Liver (tissue), 7 donors: ENCODE measurements at regions not wholly inside any gene's neighbourhood (a gene's known extent, or its start where the extent isn't known, plus 50 kb on each side); places are given as distances from the start of the nearest gene placed in this dataset.

Experiments used
- DNase-seq: peaks from one replicate; pipeline ENCODE4 v3.0.0-alpha.2; 2017; ENCODE audit warnings: low spot score
- H3K27ac ChIP-seq, 2 donors: one replicate each; pipeline ENCODE4 v1.7.0; 2013; ENCODE audit warnings: inconsistent platforms in 2 of 2, low read length in 2 of 2, control low read depth in 1 of 2, low read depth in 1 of 2, mild to moderate bottlenecking in 1 of 2
- H3K27me3 ChIP-seq, 4 donors: one replicate each; pipeline versions ENCODE4 v1.6.1 to v1.7.0; 2013; ENCODE audit warnings: low read length in 3 of 4, inconsistent platforms in 1 of 4, mild to moderate bottlenecking in 1 of 4, moderate library complexity in 1 of 4; ENCODE audit not compliant: control insufficient read depth in 4 of 4, insufficient read depth in 4 of 4
- H3K36me3 ChIP-seq, 4 donors: one replicate each; pipeline versions ENCODE4 v1.6.1 to v1.7.0; 2013; ENCODE audit warnings: low read length in 3 of 4, mild to moderate bottlenecking in 3 of 4, low read depth in 1 of 4, moderate library complexity in 1 of 4; ENCODE audit not compliant: control insufficient read depth in 4 of 4, insufficient read depth in 3 of 4
- H3K4me1 ChIP-seq, 4 donors: one replicate each; pipeline versions ENCODE4 v1.6.1 to v1.7.0; 2013; ENCODE audit warnings: low read length in 3 of 4, mild to moderate bottlenecking in 3 of 4, moderate library complexity in 1 of 4; ENCODE audit not compliant: control insufficient read depth in 4 of 4, insufficient read depth in 4 of 4
- H3K4me3 ChIP-seq, 3 donors: one replicate each; pipeline versions ENCODE4 v1.6.1 to v1.7.0; 2013; ENCODE audit warnings: low read length in 3 of 3, control low read depth in 1 of 3, low read depth in 1 of 3, mild to moderate bottlenecking in 1 of 3
- H3K9ac ChIP-seq, 2 donors: one replicate each; pipeline ENCODE4 v1.7.0; 2013; ENCODE audit warnings: low read length in 2 of 2, mild to moderate bottlenecking in 2 of 2, moderate library complexity in 2 of 2, control low read depth in 1 of 2, low read depth in 1 of 2
- H3K9me3 ChIP-seq, 4 donors: one replicate each; pipeline versions ENCODE4 v1.6.1 to v1.7.0; 2013; ENCODE audit warnings: low read length in 3 of 4; ENCODE audit not compliant: control insufficient read depth in 4 of 4
- EGR1 ChIP-seq, 2 donors: IDR thresholded peaks; 2 replicates each; pipeline ENCODE4 v1.6.1; 2016 to 2018; ENCODE audit warnings: antibody characterized with exemption in 2 of 2, low read depth in 2 of 2
- FOXA1 ChIP-seq: IDR thresholded peaks from 2 replicates; pipeline ENCODE4 v1.6.1; 2016; ENCODE audit warnings: antibody characterized with exemption
- FOXA2 ChIP-seq: IDR thresholded peaks from 2 replicates; pipeline ENCODE4 v1.6.1; 2016; ENCODE audit warnings: antibody characterized with exemption
- GABPA ChIP-seq, 2 donors: IDR thresholded peaks in 1 of 2; conservative IDR thresholded peaks in 1 of 2; 2 replicates each; pipeline ENCODE4 v1.6.1; 2016; ENCODE audit warnings: antibody characterized with exemption in 2 of 2, mild to moderate bottlenecking in 1 of 2, moderate library complexity in 1 of 2
- HNF4A ChIP-seq, 2 donors: conservative IDR thresholded peaks; 2 replicates each; pipeline ENCODE4 v1.6.1; 2016; ENCODE audit warnings: antibody characterized with exemption in 2 of 2, mild to moderate bottlenecking in 2 of 2
- JUND ChIP-seq, 2 donors: IDR thresholded peaks; 2 replicates each; pipeline ENCODE4 v1.6.1; 2016; ENCODE audit warnings: antibody characterized with exemption in 2 of 2
- NR2F2 ChIP-seq: IDR thresholded peaks from 2 replicates; pipeline ENCODE4 v1.6.1; 2016; ENCODE audit warnings: antibody characterized with exemption
- RAD21 ChIP-seq, 2 donors: IDR thresholded peaks; 2 replicates each; pipeline ENCODE4 v1.6.1; 2016; ENCODE audit warnings: antibody characterized with exemption in 2 of 2, mild to moderate bottlenecking in 2 of 2
- RXRA ChIP-seq, 2 donors: IDR thresholded peaks; 2 replicates each; pipeline ENCODE4 v1.6.1; 2017 to 2018; ENCODE audit warnings: antibody characterized with exemption in 2 of 2, mild to moderate bottlenecking in 1 of 2
- SP1 ChIP-seq: IDR thresholded peaks from 2 replicates; pipeline ENCODE4 v1.6.1; 2018; ENCODE audit warnings: antibody characterized with exemption, mild to moderate bottlenecking
- TAF1 ChIP-seq: conservative IDR thresholded peaks from 2 replicates; pipeline ENCODE4 v1.6.1; 2016; ENCODE audit warnings: antibody characterized with exemption, mild to moderate bottlenecking
- YY1 ChIP-seq: IDR thresholded peaks from 2 replicates; pipeline ENCODE4 v1.6.1; 2016; ENCODE audit warnings: antibody characterized with exemption, mild to moderate bottlenecking
- TF ChIP-seq, protein P1 (sequence below): IDR thresholded peaks from 2 replicates; pipeline ENCODE4 v1.6.1; 2016; ENCODE audit warnings: antibody characterized with exemption
- TF ChIP-seq, protein P2 (sequence below): IDR thresholded peaks from 2 replicates; pipeline ENCODE4 v1.6.1; 2016; ENCODE audit warnings: antibody characterized with exemption
- TF ChIP-seq, protein P3 (sequence below): fragments of 150-350 bp; IDR thresholded peaks from 2 replicates; pipeline ENCODE4 v1.5.1; 2017; ENCODE audit warnings: improper control_type of control experiment, low read depth, low read length; ENCODE audit not compliant: missing input control
- TF ChIP-seq, protein P4 (sequence below): IDR thresholded peaks from 2 replicates; pipeline ENCODE4 v1.6.1; 2016; ENCODE audit warnings: antibody characterized with exemption
- TF ChIP-seq, protein P5 (sequence below): IDR thresholded peaks from 2 replicates; pipeline ENCODE4 v1.6.1; 2016; ENCODE audit warnings: antibody characterized with exemption, mild to moderate bottlenecking
- donor health status: healthy.
- donor health status: healthy.
- donor health status: healthy.
- donor health status: healthy.

DNA sequence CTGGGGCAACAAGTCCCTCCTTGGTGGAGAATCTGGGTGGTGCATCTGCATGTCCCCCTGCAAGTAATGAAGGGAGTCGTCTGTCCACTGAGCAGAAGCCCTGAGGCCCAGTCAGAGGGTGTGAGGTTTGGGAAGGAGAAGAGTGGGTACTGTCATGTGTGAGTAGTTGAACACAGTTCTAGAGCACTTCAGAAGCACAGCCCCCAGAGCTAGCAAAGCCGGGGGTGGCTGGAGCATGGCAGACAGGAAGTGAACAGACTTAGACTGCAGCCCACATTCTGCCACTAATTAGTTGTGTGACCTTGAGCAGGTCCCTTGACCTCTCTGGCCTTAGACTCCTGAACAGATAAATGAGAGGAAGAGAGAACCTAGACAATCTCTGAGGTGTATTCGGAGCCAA, 207.6 kb downstream of the UACA start (continued):
- TF ChIP-seq EGR1 (IDR thresholded peaks at IDR 0.05; ENCODE audit: low read depth in 2 of 2) = no peak
- TF ChIP-seq, protein P1, sequence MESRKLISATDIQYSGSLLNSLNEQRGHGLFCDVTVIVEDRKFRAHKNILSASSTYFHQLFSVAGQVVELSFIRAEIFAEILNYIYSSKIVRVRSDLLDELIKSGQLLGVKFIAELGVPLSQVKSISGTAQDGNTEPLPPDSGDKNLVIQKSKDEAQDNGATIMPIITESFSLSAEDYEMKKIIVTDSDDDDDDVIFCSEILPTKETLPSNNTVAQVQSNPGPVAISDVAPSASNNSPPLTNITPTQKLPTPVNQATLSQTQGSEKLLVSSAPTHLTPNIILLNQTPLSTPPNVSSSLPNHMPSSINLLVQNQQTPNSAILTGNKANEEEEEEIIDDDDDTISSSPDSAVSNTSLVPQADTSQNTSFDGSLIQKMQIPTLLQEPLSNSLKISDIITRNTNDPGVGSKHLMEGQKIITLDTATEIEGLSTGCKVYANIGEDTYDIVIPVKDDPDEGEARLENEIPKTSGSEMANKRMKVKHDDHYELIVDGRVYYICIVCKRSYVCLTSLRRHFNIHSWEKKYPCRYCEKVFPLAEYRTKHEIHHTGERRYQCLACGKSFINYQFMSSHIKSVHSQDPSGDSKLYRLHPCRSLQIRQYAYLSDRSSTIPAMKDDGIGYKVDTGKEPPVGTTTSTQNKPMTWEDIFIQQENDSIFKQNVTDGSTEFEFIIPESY = no peak
- no peak for TF ChIP-seq RXRA (IDR thresholded peaks at IDR 0.05)

DNA sequence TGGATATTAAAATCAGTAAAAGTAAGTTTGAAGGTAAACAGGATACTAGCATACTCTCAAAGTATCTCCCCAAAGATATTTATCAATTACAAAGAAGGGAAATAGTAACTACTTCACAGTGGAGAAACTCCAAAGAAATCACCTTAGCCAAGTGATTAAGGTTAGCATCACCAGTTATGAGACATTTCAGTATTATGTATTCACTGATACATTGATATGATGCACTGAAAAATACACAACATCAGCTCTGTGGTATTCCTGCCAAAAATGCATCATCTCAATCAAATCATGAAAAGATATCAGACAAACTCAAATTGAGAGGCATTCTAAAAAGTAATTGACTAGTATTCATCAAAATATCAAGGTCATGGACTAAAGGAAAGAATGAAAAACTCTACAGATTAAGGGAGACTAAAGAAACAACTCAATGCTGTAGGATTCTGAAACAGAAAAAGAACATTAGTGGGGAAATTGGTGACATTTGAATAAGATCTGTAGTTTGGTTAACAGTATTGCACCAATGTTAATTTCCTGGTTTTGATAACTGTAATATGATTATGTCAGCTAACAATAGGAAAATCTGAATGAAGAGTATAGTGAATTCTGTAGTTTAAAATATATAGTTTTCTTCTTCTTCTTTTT, 215.4 kb downstream of the UACA start:
- no peak overlapping the region for H3K27ac ChIP-seq
- no peaks in the 10 kb centered on the region for H3K4me1 ChIP-seq
- no peaks in the 10 kb centered on the region for H3K27me3 ChIP-seq
- peaks cover 0 to 3% (median 0%) of the 10 kb centered on the region in 4 donors for H3K9me3 ChIP-seq
- H3K9ac ChIP-seq = no peak overlapping the region
- TF ChIP-seq FOXA1 (no peak), YY1 (no peak), RAD21 (IDR thresholded peaks at IDR 0.05) (no peak), NR2F2 (no peak), EGR1 (IDR thresholded peaks at IDR 0.05; ENCODE audit: low read depth in 2 of 2) (no peak), RXRA (IDR thresholded peaks at IDR 0.05) (no peak), TAF1 (no peak), SP1 (no peak), FOXA2 (no peak), HNF4A (conservative IDR thresholded peaks at IDR 0.05) (no peak), JUND (IDR thresholded peaks at IDR 0.05) (no peak), GABPA (IDR thresholded peaks at IDR 0.05 in 1 of 2, conservative IDR thresholded peaks at IDR 0.05 in 1 of 2) (no peak)
- TF ChIP-seq, protein P2, sequence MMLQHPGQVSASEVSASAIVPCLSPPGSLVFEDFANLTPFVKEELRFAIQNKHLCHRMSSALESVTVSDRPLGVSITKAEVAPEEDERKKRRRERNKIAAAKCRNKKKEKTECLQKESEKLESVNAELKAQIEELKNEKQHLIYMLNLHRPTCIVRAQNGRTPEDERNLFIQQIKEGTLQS = no peak
- TF ChIP-seq, protein P3, sequence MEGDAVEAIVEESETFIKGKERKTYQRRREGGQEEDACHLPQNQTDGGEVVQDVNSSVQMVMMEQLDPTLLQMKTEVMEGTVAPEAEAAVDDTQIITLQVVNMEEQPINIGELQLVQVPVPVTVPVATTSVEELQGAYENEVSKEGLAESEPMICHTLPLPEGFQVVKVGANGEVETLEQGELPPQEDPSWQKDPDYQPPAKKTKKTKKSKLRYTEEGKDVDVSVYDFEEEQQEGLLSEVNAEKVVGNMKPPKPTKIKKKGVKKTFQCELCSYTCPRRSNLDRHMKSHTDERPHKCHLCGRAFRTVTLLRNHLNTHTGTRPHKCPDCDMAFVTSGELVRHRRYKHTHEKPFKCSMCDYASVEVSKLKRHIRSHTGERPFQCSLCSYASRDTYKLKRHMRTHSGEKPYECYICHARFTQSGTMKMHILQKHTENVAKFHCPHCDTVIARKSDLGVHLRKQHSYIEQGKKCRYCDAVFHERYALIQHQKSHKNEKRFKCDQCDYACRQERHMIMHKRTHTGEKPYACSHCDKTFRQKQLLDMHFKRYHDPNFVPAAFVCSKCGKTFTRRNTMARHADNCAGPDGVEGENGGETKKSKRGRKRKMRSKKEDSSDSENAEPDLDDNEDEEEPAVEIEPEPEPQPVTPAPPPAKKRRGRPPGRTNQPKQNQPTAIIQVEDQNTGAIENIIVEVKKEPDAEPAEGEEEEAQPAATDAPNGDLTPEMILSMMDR = no peak
- TF ChIP-seq, protein P4, sequence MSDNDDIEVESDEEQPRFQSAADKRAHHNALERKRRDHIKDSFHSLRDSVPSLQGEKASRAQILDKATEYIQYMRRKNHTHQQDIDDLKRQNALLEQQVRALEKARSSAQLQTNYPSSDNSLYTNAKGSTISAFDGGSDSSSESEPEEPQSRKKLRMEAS = no peak
- TF ChIP-seq, protein P1 = no peak
- TF ChIP-seq, protein P5, sequence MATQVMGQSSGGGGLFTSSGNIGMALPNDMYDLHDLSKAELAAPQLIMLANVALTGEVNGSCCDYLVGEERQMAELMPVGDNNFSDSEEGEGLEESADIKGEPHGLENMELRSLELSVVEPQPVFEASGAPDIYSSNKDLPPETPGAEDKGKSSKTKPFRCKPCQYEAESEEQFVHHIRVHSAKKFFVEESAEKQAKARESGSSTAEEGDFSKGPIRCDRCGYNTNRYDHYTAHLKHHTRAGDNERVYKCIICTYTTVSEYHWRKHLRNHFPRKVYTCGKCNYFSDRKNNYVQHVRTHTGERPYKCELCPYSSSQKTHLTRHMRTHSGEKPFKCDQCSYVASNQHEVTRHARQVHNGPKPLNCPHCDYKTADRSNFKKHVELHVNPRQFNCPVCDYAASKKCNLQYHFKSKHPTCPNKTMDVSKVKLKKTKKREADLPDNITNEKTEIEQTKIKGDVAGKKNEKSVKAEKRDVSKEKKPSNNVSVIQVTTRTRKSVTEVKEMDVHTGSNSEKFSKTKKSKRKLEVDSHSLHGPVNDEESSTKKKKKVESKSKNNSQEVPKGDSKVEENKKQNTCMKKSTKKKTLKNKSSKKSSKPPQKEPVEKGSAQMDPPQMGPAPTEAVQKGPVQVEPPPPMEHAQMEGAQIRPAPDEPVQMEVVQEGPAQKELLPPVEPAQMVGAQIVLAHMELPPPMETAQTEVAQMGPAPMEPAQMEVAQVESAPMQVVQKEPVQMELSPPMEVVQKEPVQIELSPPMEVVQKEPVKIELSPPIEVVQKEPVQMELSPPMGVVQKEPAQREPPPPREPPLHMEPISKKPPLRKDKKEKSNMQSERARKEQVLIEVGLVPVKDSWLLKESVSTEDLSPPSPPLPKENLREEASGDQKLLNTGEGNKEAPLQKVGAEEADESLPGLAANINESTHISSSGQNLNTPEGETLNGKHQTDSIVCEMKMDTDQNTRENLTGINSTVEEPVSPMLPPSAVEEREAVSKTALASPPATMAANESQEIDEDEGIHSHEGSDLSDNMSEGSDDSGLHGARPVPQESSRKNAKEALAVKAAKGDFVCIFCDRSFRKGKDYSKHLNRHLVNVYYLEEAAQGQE = no peak
- DNase-seq = no peak
- H3K36me3 ChIP-seq = no peaks in the 10 kb centered on the region
- no peak overlapping the region for H3K4me3 ChIP-seq
